GM19238 (cell line): ENCODE measurements at regions not wholly inside any gene's neighbourhood (a gene's known extent, or its start where the extent isn't known, plus 50 kb on each side); places are given as distances from the start of the nearest gene placed in this dataset.
A peak's percentile ranks its signal among the peaks of the same experiment; 100 is the strongest.

Experiments
- DNase-seq: peaks from one replicate; pipeline ENCODE4 v3.0.0; 2011; ENCODE audit warnings: low spot score; ENCODE audit not compliant: insufficient read length

DNA sequence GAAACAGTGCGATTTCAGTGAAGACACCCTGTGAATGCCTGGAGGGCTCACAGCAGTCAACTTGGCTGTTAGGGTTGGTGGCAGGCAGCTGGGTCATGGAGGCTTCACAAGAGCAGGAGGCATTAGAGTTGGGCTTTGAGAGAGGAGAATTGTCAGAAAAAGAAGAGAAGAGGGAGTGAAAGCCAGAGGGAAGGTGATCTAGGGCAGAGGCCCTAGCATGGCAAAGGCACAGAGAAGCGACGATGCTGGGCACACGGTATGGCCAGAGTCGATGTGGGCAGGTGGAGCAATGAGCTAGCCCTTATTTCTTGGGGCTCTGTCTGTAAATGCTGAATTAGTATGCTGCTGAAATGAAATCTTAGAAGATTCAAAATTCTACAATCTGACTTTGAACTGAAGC, 52.6 kb upstream of the OLFM4 start:
- DNase-seq, result no peak

DNA sequence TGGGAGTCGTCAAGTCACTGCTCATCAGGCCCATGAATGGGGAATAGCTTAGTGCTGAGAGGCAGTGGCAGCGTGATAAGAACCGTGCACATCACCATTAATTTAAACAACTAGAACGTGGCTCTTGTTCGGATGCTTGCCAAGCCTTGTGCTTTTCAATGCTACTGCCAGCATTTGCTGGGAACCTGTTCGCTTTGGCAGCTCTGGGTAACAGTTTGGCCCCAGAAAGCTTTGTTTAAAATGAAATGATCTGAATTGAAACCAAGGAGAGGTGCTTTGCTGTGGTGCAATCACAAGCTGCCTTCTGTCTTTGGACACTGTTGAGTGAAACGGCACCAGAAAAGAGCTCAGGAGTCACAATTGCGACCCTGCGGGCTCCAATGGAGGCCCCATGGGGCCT, 53.5 kb upstream of the OLFM4 start:
- no peak for DNase-seq

- no peak for DNase-seq
Measured at GRCh38 chr13:52974711-52975110, 53.9 kb upstream of the OLFM4 start.

GRCh38 chr13:52969373-52969772, 59.2 kb upstream of the OLFM4 start:
- DNase-seq, result no peak

DNA sequence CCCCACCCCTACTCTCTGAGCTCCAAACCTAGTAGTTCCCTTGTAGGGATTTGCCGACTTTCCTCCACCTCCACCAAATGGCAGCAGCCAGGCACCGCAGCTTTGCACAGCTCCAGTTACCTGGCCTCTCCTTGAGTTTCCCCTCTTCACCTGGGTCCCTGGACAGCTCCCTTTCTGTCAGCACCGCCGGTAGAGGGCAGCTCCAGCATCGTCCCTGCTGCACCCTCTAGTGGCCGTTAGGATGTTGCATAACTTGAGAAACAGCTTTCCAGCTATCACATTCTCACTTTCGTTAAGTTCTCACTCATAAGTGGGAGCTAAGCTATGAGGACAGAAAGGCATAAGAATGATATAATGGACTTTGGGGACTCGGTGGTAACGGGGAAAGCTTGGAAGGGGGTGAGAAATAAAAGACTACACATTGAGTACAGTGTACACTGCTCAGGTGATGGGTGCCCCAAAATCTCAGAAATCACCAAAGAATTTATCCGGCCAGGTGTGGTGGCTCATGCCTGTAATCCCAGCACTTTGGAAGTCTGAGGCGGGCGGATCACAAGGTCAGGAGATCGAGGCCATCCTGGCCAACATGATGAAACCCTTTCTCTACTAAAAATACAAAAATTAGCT, 60.4 kb upstream of the OLFM4 start:
- DNase-seq, result peak; percentile 58

- DNase-seq, result no peak
Measured at GRCh38 chr13:52961987-52962386, 66.6 kb upstream of the OLFM4 start.

GRCh38 chr13:52961256-52961910, 67.2 kb upstream of the OLFM4 start:
- no peak for DNase-seq

DNA sequence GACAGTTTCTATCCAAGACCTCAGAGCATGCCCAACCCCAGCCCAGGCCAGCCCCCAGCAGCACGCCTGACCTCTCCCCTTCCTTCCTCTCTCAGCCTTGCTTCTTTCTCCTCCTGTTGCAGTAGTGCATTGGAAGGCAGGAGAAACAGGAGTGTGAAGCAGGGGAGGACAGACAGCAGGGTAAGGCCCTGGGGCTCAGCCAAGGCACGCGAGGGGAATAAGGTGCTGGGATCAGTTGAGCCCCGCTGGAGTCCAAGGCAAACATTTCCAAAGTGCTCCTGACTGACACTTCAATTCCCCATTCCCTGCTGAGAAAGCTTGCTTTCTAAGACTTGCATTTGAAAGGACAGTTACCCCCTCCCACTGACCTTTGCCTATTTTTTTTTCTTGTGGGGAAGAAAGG, 73.1 kb upstream of the OLFM4 start:
- no peak for DNase-seq

DNA sequence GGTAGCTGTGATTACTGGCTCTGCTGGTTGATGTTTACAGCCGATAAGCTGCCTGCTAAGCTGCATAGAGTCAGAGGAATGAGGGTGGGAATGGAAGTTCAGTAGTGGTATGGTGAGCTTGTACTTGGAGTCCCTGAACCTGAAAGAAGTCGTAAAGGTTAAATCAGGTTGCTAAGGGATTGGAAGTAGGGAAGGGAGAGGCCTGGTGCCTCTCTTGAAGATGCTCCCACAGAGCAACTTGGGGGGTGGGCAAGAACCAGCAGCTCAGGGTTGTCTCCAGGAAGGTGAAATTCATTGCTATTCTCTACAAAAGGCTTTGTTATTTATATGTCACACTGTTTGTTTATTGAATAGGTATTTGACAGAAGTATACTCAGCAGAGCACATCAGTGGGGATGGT, 73.8 kb upstream of the OLFM4 start:
- no peak for DNase-seq

- DNase-seq, result no peak
Measured at GRCh38 chr13:52950436-52950956, 78.1 kb upstream of the OLFM4 start.

GRCh38 chr13:52949742-52950141, 78.9 kb upstream of the OLFM4 start:
- DNase-seq, result no peak

- DNase-seq, result no peak
Measured at GRCh38 chr13:52949044-52949443, 79.6 kb upstream of the OLFM4 start.

DNA sequence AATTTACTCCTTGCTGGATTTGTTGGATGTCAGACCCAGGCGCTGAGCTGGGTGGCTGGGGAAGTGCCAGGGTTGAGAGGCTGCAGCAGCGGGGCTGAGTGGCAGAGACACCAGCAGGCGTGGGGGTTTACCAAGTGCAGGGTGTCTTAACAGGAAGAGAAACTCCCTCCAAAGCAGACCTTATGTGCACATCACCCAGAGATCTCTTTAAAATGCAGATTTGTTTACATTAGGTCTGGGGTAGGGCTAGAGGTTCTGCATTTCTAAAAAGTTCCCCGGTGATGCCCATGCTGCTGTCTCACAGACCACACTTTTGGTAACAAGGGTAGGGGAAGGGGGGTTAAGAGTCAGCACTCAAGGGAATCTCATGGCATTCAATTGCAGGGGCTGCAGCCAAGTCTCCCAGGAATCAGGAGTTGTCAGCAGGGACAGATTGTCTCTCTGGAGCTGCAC, 80.7 kb upstream of the OLFM4 start:
- DNase-seq, result no peak

DNA sequence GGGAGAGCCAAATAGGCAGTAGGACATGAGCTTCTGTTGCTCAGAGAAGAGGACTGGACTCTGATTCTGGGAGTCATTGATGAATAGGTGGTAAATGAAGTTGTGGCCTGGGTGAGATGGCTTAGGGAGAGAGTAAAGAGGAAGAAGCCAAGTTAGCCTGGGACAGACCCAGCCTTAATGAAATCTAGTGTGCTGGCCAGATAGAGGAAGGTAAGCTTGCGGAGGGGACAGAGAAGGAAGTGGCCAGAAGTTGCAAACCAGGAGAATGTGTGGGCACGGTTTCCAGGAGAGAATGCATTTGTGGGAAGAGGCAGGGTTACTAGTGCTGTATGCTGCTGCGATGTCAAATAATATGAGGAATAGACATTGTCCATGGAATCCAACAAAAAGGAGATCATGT, 83.3 kb upstream of the OLFM4 start:
- DNase-seq, result no peak

DNA sequence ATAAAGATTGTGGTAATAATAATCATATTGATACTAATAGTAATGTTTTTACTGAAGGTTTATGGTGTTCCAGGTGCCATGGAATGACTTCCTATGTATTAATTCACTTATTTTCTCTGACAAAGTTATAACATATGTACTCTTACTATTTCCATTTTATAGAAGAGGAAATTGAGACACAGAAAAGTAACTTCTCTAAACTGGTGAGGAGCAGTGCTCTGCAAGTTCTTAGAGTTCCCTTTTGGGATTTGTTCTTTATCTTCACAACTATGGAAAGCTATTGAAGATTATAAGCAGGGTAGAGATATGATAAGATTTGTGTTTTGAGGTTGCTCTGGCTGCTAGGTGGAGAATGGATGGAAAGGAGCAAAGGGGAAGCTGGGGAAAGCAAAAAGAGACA, 83.9 kb upstream of the OLFM4 start:
- DNase-seq, result no peak

- no peak for DNase-seq
Measured at GRCh38 chr13:52938065-52938464, 89.6 kb upstream of the PCDH8 start.

- DNase-seq, result no peak
Measured at GRCh38 chr13:52936806-52937205, 88.4 kb upstream of the PCDH8 start.

GRCh38 chr13:52934258-52934657, 85.8 kb upstream of the PCDH8 start:
- no peak for DNase-seq

DNA sequence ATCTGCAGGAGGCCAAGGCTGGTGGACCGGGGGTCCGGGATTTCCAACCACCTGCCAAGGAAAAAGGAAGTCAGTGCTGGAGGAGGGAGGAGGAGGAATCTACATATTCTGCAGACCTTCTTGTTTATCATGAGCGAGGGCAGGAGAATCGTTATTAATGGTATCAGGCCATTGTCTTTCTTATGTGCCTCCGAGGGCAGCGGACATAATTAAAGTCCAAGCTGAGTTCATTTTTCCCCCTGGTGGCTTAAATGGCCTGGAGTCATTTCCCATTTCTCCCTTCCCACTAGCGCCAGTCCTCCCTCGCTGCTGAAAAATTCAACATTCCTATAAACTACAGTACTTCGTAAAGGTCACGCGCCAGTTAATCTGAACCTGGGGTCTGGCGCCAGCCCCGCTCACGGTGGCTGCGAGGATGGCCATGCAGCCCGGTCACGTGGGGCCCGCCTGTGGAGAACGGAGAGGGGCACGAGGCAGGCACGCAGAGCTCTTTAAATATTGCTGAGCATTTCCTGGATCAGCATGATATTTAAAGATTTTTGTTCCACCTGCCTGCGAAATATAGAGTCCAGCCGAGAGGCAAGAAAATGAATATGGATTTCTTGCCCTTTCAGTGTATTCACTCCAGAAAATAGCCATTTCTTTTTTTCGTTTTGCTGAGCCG, 85.2 kb upstream of the PCDH8 start:
- no peak for DNase-seq

- DNase-seq, result no peak
Measured at GRCh38 chr13:52933099-52933498, 84.7 kb upstream of the PCDH8 start.

DNA sequence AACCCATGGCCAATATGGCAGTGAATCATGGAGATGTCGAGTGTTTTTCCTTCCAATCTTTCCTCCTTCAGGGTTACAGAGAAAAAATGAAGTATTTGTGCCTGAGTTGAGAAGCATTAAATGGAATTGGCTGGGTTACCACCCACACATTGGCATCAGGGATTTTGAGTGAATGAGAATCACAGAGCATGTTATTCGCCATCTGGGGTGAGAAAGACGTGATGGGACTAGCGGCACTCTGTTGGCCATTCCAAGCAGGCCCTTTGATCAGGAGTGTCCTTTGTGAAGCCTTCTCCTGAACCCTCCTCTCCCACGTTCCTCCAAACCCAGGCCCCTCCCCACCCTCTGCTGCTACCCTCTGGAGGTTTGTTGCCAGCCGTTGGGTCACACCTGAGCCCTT, 84.2 kb upstream of the PCDH8 start:
- no peak for DNase-seq

DNA sequence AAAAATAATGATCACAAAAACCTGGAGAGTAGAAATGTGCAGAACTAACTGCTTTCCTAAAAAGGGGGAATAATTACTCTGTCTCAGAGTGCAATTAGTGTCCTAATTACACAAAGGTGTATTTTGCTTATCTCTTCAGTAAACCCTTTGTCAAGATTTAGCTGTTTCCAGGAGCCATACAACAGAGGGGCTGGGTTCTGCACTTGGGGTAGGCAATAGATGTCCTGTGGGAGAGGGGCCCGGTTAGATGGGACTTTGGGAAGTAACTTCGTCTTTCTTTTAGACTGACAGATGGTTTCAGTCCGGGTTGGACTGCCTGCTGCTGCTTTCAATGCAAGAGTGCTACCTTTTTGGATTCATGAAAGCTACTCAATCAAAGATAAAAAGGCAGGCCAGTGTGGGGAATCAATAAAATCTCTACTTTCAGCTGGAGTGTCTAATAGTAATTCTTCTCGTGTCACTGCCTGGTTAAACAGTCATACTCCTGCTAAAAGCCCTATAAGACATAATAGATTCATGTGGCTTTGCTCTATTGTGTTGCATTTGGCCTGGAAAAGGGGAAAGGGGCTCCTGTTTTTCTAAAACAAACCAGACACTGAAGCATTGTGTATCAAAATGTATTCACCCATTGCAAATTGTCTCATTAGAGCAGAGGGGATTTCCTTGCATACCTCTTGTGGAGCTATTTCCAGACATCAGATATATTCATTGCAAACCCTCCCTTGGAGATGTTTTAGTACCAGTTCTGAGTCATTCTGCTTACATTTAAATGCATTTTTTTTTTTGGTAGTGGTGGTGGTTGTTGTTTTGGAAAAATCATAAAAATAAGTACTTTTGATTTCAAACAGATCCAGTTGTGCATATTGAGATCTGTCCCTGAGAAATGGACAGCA, 83.3 kb upstream of the PCDH8 start:
- no peak for DNase-seq
